Kidney epithelial cell (primary cell): ENCODE measurements at regions not wholly inside any gene's neighbourhood (a gene's known extent, or its start where the extent isn't known, plus 50 kb on each side); places are given as distances from the start of the nearest gene placed in this dataset.

Experiments
- DNase-seq: peaks from one replicate; pipeline ENCODE4 v3.0.0-alpha.2; 2010; ENCODE audit warnings: low read depth
- H3K27me3 ChIP-seq: 2 replicates; pipeline ENCODE4 v1.6.0; 2011; ENCODE audit warnings: low read length; ENCODE audit not compliant: control insufficient read depth, insufficient read depth
- H3K36me3 ChIP-seq: 2 replicates; pipeline ENCODE4 v1.5.1; 2011; ENCODE audit warnings: low read length; ENCODE audit not compliant: control insufficient read depth, insufficient read depth
- H3K4me3 ChIP-seq: 2 replicates; pipeline ENCODE4 v1.5.1; 2011; ENCODE audit warnings: low read depth, mild to moderate bottlenecking, control low read depth, low read length
- CTCF ChIP-seq: IDR thresholded peaks from 2 replicates; pipeline ENCODE4 v1.5.1; 2011; ENCODE audit warnings: mild to moderate bottlenecking, moderate library complexity, low read length, control low read depth, inconsistent platforms; ENCODE audit not compliant: insufficient read depth, poor library complexity, severe bottlenecking

GRCh38 chr6:104396077-104396476 is 463.6 kb downstream of the HACE1 start:
- Histone ChIP-seq H3K4me3 (no peak overlapping the region), H3K36me3 (no peaks in the 10 kb centered on the region), H3K27me3 (no peaks in the 10 kb centered on the region)
- no peak for DNase-seq
- no peak for TF ChIP-seq CTCF

GRCh38 chr6:104381907-104382306 is 477.8 kb downstream of the HACE1 start:
- Histone ChIP-seq H3K4me3 (no peak overlapping the region), H3K27me3 (no peaks in the 10 kb centered on the region), H3K36me3 (no peaks in the 10 kb centered on the region)
- no peak for TF ChIP-seq CTCF
- DNase-seq: no peak

GRCh38 chr6:104365451-104366234 is 494.1 kb downstream of the HACE1 start:
- no peaks in the 10 kb centered on the region for H3K27me3 ChIP-seq
- TF ChIP-seq CTCF: no peak
- no peak overlapping the region for H3K4me3 ChIP-seq
- DNase-seq: no peak
- H3K36me3 ChIP-seq: no peaks in the 10 kb centered on the region

DNA sequence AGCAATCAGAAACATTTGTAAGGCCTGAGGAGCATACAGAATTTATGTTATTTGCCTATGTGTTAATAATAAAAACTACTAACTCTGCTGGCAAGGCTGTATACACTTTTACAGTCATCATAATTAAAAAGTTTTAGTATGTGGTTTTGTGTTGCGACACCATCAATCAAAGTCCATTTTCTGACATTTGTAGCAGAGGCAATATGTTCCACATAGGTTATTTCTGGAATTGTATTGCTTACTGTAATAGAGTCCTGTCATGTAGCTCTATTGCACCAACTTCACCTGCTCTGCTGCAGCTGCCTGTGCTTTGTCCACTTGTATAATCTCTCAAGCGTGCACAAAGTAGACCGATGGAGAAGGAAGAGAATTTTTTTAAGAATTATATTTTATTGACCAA is 501.8 kb downstream of the HACE1 start:
- no peak for DNase-seq
- TF ChIP-seq CTCF: no peak
- no peak overlapping the region for H3K4me3 ChIP-seq
- H3K36me3 ChIP-seq: no peaks in the 10 kb centered on the region
- no peaks in the 10 kb centered on the region for H3K27me3 ChIP-seq

- TF ChIP-seq CTCF: no peak
- Histone ChIP-seq H3K4me3 (no peak overlapping the region), H3K36me3 (no peaks in the 10 kb centered on the region), H3K27me3 (no peaks in the 10 kb centered on the region)
- DNase-seq: no peak
These were observed 503.5 kb downstream of the HACE1 start for GRCh38 chr6:104356197-104356596.

GRCh38 chr6:104349191-104349590 is 510.5 kb downstream of the HACE1 start:
- Histone ChIP-seq H3K4me3 (no peak overlapping the region), H3K36me3 (no peaks in the 10 kb centered on the region), H3K27me3 (no peaks in the 10 kb centered on the region)
- no peak for TF ChIP-seq CTCF
- no peak for DNase-seq
